22Rv1 (cell line): ENCODE measurements at regions not wholly inside any gene's neighbourhood (a gene's known extent, or its start where the extent isn't known, plus 50 kb on each side); places are given as distances from the start of the nearest gene placed in this dataset.

Experiments
- ZFX ChIP-seq: fragments of 450-650 bp; IDR thresholded peaks from 2 replicates; pipeline ENCODE4 v1.6.1; 2017; ENCODE audit warnings: antibody characterized with exemption, borderline replicate concordance
- TF ChIP-seq, protein P1 (sequence below): fragments of 450-650 bp; IDR thresholded peaks from 2 replicates; pipeline ENCODE4 v1.5.1; 2017; ENCODE audit warnings: mild to moderate bottlenecking

DNA sequence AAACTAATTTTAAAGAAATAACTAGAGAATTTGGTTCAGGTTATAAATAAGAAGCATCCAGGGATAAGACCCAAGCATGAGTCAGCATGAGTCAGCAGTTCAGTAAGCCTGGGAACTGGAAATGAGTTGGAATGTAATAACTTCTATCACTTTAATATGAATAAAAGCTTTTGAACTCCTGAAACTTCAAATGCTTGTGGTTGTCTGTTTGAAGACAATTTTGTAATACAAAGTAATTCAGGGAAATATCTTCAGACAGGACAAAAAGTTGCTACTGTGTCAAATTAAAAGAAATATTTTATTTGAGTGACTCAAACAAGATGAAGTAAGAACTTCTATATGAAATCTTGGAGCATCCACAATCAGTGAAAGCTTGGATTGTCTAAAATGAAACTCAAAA lies 331.2 kb upstream of the DAB2 start:
- TF ChIP-seq, protein P1, sequence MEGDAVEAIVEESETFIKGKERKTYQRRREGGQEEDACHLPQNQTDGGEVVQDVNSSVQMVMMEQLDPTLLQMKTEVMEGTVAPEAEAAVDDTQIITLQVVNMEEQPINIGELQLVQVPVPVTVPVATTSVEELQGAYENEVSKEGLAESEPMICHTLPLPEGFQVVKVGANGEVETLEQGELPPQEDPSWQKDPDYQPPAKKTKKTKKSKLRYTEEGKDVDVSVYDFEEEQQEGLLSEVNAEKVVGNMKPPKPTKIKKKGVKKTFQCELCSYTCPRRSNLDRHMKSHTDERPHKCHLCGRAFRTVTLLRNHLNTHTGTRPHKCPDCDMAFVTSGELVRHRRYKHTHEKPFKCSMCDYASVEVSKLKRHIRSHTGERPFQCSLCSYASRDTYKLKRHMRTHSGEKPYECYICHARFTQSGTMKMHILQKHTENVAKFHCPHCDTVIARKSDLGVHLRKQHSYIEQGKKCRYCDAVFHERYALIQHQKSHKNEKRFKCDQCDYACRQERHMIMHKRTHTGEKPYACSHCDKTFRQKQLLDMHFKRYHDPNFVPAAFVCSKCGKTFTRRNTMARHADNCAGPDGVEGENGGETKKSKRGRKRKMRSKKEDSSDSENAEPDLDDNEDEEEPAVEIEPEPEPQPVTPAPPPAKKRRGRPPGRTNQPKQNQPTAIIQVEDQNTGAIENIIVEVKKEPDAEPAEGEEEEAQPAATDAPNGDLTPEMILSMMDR, result no peak
- no peak for TF ChIP-seq ZFX
